NB4 (cell line): ENCODE measurements at regions not wholly inside any gene's neighbourhood (a gene's known extent, or its start where the extent isn't known, plus 50 kb on each side); places are given as distances from the start of the nearest gene placed in this dataset.

ENCODE experiments used
- POLR2A ChIP-seq: IDR thresholded peaks from 2 replicates; pipeline ENCODE4 v1.6.1; 2011; ENCODE audit warnings: mild to moderate bottlenecking; ENCODE audit not compliant: insufficient read length; ENCODE audit errors: extremely low read depth
- TF ChIP-seq, protein P1 (sequence below): IDR thresholded peaks from one replicate; pipeline ENCODE4 v1.5.1; 2012; ENCODE audit warnings: low read depth, low read length

DNA sequence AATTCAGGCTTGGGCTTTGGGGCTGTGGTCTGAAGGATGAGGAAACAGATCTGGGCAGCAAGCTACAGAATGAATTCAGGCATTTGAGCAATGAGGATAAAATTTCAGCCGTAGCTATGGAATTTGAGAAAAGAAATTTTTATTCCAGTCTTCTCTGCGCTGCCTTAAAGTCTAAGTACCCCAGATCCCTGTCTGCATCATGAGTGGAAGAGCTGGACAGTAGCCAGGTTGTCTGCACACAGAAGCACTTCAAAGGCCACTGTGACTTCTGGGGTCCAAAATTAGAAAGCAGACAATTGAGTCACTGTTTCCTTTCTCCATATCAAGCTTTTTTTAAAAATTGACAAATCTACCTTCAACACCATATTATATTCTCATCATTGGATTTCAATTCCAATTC lies 787.6 kb upstream of the GCFC2 start:
- TF ChIP-seq, protein P1, sequence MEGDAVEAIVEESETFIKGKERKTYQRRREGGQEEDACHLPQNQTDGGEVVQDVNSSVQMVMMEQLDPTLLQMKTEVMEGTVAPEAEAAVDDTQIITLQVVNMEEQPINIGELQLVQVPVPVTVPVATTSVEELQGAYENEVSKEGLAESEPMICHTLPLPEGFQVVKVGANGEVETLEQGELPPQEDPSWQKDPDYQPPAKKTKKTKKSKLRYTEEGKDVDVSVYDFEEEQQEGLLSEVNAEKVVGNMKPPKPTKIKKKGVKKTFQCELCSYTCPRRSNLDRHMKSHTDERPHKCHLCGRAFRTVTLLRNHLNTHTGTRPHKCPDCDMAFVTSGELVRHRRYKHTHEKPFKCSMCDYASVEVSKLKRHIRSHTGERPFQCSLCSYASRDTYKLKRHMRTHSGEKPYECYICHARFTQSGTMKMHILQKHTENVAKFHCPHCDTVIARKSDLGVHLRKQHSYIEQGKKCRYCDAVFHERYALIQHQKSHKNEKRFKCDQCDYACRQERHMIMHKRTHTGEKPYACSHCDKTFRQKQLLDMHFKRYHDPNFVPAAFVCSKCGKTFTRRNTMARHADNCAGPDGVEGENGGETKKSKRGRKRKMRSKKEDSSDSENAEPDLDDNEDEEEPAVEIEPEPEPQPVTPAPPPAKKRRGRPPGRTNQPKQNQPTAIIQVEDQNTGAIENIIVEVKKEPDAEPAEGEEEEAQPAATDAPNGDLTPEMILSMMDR, result no peak
- no peak for TF ChIP-seq POLR2A
